ENCODE measurements at regions not wholly inside any gene's neighbourhood (a gene's known extent, or its start where the extent isn't known, plus 50 kb on each side); places are given as distances from the start of the nearest gene placed in this dataset.

DNA sequence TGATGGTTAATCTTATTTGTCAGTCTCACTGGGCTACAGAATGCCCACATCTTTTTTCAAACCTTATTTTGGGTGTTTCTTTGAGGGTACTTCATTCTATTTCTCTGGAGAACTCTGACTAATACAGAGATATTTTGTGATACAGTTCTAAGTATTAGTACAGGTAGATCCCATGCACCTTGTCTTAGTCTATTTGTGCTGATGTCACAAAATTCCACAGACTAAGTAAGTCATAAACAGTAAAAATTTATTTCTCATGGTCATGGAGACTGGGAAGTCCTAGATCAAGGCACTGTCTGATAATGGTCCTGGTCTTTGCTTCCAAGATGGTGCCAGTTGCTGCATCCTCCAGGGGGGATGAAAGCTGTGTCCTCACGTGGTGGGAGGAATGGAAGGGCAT lies 68.6 kb upstream of the EPHA4 start:
- TF ChIP-seq, protein P1, sequence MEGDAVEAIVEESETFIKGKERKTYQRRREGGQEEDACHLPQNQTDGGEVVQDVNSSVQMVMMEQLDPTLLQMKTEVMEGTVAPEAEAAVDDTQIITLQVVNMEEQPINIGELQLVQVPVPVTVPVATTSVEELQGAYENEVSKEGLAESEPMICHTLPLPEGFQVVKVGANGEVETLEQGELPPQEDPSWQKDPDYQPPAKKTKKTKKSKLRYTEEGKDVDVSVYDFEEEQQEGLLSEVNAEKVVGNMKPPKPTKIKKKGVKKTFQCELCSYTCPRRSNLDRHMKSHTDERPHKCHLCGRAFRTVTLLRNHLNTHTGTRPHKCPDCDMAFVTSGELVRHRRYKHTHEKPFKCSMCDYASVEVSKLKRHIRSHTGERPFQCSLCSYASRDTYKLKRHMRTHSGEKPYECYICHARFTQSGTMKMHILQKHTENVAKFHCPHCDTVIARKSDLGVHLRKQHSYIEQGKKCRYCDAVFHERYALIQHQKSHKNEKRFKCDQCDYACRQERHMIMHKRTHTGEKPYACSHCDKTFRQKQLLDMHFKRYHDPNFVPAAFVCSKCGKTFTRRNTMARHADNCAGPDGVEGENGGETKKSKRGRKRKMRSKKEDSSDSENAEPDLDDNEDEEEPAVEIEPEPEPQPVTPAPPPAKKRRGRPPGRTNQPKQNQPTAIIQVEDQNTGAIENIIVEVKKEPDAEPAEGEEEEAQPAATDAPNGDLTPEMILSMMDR (IDR thresholded peaks at IDR 0.05 in 8 of 11, conservative IDR thresholded peaks at IDR 0.05 in 3 of 11) = no peak
- TF ChIP-seq POLR2A (IDR thresholded peaks at IDR 0.05) = no peak
